ENCODE measurements at regions not wholly inside any gene's neighbourhood (a gene's known extent, or its start where the extent isn't known, plus 50 kb on each side); places are given as distances from the start of the nearest gene placed in this dataset.

DNA sequence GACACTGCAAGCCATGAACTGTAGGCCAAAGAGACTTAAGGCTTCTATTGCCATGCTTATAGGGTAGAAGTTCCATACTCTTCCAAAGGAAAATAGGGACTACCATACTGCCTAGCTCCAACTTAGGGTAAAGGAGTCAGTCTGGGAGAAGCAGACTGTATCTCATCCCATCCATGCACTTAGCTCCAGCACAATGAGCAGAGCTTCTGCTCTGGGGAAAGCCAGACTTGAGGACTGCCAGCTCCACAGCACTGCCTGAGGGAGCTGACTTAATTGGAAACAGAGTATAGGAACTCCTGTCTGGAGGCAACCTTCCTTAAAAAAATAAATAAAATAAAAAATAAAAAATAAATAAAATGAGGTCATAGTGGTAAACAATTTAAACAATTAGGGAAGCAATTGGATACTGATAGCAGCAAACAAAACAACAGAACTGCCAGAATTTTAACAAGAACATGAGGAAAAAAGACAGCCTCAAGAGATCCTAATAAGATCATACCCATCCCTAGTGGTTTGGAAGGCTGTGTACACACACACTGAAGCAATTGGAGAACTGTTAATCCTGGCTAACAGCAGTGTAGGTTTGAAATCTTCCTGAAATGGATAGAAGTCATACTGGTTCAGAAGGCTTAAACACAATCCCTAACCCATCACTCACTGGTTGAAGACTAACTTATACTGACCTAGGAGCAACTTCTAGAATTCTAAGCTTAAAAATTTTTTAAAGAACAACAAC lies 550.1 kb downstream of the TBC1D4 start:
- Mint-ChIP-seq H3K27me3 (ENCODE audit: low read depth) (peaks cover 8% of the 10 kb centered on the region), H3K4me1 (no peaks in the 10 kb centered on the region), H3K4me3 (no peak overlapping the region), H3K36me3 (no peaks in the 10 kb centered on the region), H3K9me3 (peaks cover 24% of the 10 kb centered on the region), H3K27ac (no peak overlapping the region)
- no peak for DNase-seq (ENCODE audit: low spot score in 2 of 2, unreplicated experiment in 2 of 2)
- TF ChIP-seq, protein P1, sequence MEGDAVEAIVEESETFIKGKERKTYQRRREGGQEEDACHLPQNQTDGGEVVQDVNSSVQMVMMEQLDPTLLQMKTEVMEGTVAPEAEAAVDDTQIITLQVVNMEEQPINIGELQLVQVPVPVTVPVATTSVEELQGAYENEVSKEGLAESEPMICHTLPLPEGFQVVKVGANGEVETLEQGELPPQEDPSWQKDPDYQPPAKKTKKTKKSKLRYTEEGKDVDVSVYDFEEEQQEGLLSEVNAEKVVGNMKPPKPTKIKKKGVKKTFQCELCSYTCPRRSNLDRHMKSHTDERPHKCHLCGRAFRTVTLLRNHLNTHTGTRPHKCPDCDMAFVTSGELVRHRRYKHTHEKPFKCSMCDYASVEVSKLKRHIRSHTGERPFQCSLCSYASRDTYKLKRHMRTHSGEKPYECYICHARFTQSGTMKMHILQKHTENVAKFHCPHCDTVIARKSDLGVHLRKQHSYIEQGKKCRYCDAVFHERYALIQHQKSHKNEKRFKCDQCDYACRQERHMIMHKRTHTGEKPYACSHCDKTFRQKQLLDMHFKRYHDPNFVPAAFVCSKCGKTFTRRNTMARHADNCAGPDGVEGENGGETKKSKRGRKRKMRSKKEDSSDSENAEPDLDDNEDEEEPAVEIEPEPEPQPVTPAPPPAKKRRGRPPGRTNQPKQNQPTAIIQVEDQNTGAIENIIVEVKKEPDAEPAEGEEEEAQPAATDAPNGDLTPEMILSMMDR (IDR thresholded peaks at IDR 0.05; ENCODE audit: unreplicated experiment) = no peak

DNA sequence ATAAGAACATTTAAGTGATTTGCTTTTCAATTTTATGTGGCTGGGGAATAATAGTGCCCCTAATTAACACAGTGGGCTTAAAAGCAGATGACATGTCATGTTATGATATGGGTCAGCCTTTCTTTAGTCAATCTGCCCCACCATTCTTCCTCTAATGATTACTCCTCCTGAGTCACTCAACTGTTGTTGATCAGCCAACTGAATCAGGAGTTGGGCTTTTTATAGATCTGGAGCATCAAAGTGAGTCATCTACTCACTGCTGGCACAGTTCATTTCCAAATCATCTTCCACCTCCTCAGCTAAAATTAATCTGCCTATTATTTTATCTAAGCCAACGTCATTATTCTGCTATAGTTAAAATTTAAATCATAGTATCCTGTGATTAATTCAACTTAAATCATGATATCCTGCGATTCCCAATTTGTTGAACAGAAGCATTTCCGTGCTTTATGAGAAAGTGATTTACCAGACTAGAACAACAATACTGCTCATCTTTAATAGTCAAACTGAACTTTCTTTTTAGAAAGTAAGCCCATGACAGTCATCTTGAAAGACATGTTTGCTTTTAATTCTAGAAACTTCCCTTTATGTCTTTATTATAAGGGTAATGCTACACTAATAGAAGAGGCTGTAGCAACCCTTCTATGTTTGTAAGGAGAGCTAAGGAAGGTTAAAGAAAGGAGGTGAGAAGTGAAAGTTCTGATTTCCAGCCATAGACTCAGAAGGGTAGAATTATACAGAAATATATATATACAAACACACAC lies 551.4 kb downstream of the TBC1D4 start:
- H3K27ac Mint-ChIP-seq = no peak overlapping the region
- no peak overlapping the region for H3K4me3 Mint-ChIP-seq
- no peaks in the 10 kb centered on the region for H3K4me1 Mint-ChIP-seq
- peaks cover 26% of the 10 kb centered on the region for H3K9me3 Mint-ChIP-seq
- peaks cover 8% of the 10 kb centered on the region for H3K27me3 Mint-ChIP-seq (ENCODE audit: low read depth)
- TF ChIP-seq, protein P1 (IDR thresholded peaks at IDR 0.05; ENCODE audit: unreplicated experiment) = no peak
- H3K36me3 Mint-ChIP-seq = no peaks in the 10 kb centered on the region
- no peak for DNase-seq (ENCODE audit: low spot score in 2 of 2, unreplicated experiment in 2 of 2)

DNA sequence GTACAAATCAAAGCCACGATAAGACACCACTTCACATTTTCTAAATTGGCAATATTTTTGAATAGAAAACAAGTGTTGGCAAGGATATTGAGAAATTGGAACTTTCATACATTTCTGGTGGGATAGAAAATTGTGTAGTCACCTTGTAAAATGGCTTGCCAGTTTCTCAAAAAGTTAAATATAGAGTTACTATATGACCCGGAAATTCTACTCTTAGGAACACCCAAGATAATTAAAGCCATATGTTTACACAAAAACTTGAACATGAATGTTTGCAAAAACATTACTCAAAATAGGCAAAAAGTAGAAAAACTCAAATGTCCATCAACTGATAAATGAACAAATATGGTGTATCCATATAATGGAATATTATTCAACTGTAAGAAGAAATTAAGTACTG lies 552.5 kb downstream of the TBC1D4 start:
- no peak for DNase-seq (ENCODE audit: low spot score in 2 of 2, unreplicated experiment in 2 of 2)
- TF ChIP-seq, protein P1 (IDR thresholded peaks at IDR 0.05; ENCODE audit: unreplicated experiment) = no peak
- H3K9me3 Mint-ChIP-seq = peaks cover 27% of the 10 kb centered on the region

DNA sequence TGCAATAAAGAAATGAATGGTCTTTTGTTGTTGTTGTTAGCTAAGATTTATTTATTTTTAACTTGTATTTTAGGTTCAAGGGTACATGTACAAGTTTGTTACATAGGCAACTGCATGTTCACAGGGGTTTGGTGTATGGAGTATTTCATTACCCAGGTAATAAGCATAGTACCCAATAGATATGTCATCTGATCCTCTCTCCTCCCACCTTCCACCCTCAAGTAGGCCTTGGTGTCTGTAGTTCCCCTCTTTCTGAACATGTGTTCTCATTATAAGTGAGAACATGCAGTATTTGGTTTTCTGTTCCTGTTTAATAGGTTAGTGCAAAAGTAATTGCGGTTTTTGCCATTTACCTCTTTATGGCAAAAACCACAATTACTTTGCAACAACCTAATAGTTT lies 554.1 kb downstream of the TBC1D4 start:
- H3K4me3 Mint-ChIP-seq = no peak overlapping the region
- no peaks in the 10 kb centered on the region for H3K27me3 Mint-ChIP-seq (ENCODE audit: low read depth)
- no peaks in the 10 kb centered on the region for H3K4me1 Mint-ChIP-seq
- TF ChIP-seq, protein P1 (IDR thresholded peaks at IDR 0.05; ENCODE audit: unreplicated experiment) = no peak
- H3K36me3 Mint-ChIP-seq = no peaks in the 10 kb centered on the region
- DNase-seq (ENCODE audit: low spot score in 2 of 2, unreplicated experiment in 2 of 2) = no peak
- no peak overlapping the region for H3K27ac Mint-ChIP-seq
- peaks cover 41% of the 10 kb centered on the region for H3K9me3 Mint-ChIP-seq

More for the DNA sequence above, 552.5 kb downstream of the TBC1D4 start:
- H3K36me3 Mint-ChIP-seq = no peaks in the 10 kb centered on the region
- no peaks in the 10 kb centered on the region for H3K4me1 Mint-ChIP-seq
- peaks cover 8% of the 10 kb centered on the region for H3K27me3 Mint-ChIP-seq (ENCODE audit: low read depth)
- H3K27ac Mint-ChIP-seq = no peak overlapping the region
- H3K4me3 Mint-ChIP-seq = no peak overlapping the region

DNA sequence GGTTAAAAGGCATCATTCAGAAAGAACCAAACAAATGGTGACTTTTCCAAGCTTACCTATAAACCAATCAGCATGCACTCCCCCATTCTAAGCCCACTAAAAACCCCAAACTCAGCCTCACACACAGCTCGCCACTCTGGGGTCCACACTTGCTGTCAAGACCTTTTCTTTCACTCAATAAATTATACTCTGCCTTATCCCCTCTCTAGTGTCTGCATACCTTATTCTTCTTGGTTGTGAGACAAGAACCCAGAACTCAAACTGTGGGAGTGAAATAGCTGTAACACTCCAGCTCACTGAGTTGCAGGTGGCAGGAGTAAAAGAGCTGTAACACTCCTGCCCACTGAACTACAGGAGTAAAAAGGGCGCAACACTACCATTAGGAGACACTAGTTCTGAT lies 559.0 kb downstream of the TBC1D4 start:
- TF ChIP-seq, protein P1 (IDR thresholded peaks at IDR 0.05; ENCODE audit: unreplicated experiment) = no peak
- Mint-ChIP-seq H3K4me3 (no peak overlapping the region), H3K36me3 (no peaks in the 10 kb centered on the region), H3K27ac (no peak overlapping the region), H3K9me3 (peaks cover 40% of the 10 kb centered on the region), H3K4me1 (peaks cover 4% of the 10 kb centered on the region), H3K27me3 (ENCODE audit: low read depth) (no peaks in the 10 kb centered on the region)
- DNase-seq (ENCODE audit: low spot score in 2 of 2, unreplicated experiment in 2 of 2) = no peak
